SK-N-SH treated with all-trans-retinoic acid at 6 μM for 48 hours (cell line): ENCODE measurements at regions not wholly inside any gene's neighbourhood (a gene's known extent, or its start where the extent isn't known, plus 50 kb on each side); places are given as distances from the start of the nearest gene placed in this dataset.

Experiments
- ATAC-seq: fragments of 200-7000 bp; cut with Tn5 transposase; 3 replicates; pipeline ENCODE4 v1.9.1; 2020; ENCODE audit warnings: mild to moderate bottlenecking, moderate library complexity
- ARNTL ChIP-seq: fragments of 450-650 bp; formaldehyde crosslinking; IDR thresholded peaks from 2 replicates; pipeline ENCODE4 v1.5.0; 2020; ENCODE audit warnings: low read depth, mild to moderate bottlenecking, moderate library complexity, borderline replicate concordance
- BACH2 ChIP-seq: fragments of 250-450 bp; sonication (Bioruptor Pico); IDR thresholded peaks from 2 replicates; pipeline ENCODE4 v1.9.0; 2021; ENCODE audit warnings: mild to moderate bottlenecking, borderline replicate concordance
- CSDC2 ChIP-seq: fragments of 250-450 bp; sonication (Bioruptor Pico); IDR thresholded peaks from 2 replicates; pipeline ENCODE4 v1.5.0; 2020; ENCODE audit warnings: mild to moderate bottlenecking, moderate library complexity
- ESRRG ChIP-seq: fragments of 250-450 bp; sonication (Bioruptor Pico); IDR thresholded peaks from 2 replicates; pipeline ENCODE4 v1.6.1; 2021; ENCODE audit warnings: mild to moderate bottlenecking
- ISL1 ChIP-seq: fragments of 250-450 bp; sonication (Bioruptor Pico); IDR thresholded peaks from 2 replicates; pipeline ENCODE4 v2.1.2; 2022; ENCODE audit warnings: mild to moderate bottlenecking, moderate library complexity
- OSR1 ChIP-seq: fragments of 250-450 bp; sonication (Bioruptor Pico); IDR thresholded peaks from 2 replicates; pipeline ENCODE4 v1.8.0; 2022; ENCODE audit warnings: moderate library complexity, mild to moderate bottlenecking, inconsistent platforms
- PPARA ChIP-seq: fragments of 250-450 bp; sonication (Bioruptor Pico); IDR thresholded peaks from 2 replicates; pipeline ENCODE4 v1.5.0; 2020; ENCODE audit warnings: mild to moderate bottlenecking, borderline replicate concordance
- RARB ChIP-seq: fragments of 250-450 bp; sonication (Bioruptor Pico); IDR thresholded peaks from 2 replicates; pipeline ENCODE4 v1.8.0; 2021; ENCODE audit warnings: mild to moderate bottlenecking, moderate library complexity
- SNAI2 ChIP-seq: fragments of 250-450 bp; sonication (Bioruptor Pico); IDR thresholded peaks from 2 replicates; pipeline ENCODE4 v1.5.0; 2020; ENCODE audit warnings: mild to moderate bottlenecking, moderate library complexity
- TCF4 ChIP-seq: fragments of 250-450 bp; sonication (Bioruptor Pico); IDR thresholded peaks from 2 replicates; pipeline ENCODE4 v1.8.0; 2021; ENCODE audit warnings: mild to moderate bottlenecking, moderate library complexity, borderline replicate concordance
- ZC3H10 ChIP-seq: fragments of 250-450 bp; sonication (Bioruptor Pico); IDR thresholded peaks from 2 replicates; pipeline ENCODE4 v1.5.1; 2021; ENCODE audit warnings: mild to moderate bottlenecking, moderate library complexity
- ZFP3 ChIP-seq: fragments of 250-450 bp; sonication (Bioruptor Pico); IDR thresholded peaks from 2 replicates; pipeline ENCODE4 v1.5.0; 2020; ENCODE audit warnings: mild to moderate bottlenecking, moderate library complexity
- ZNF565 ChIP-seq: fragments of 450-650 bp; formaldehyde crosslinking; conservative IDR thresholded peaks from 2 replicates; pipeline ENCODE4 v1.5.0; 2020; ENCODE audit warnings: low read depth, mild to moderate bottlenecking, moderate library complexity
- ZNF70 ChIP-seq: fragments of 450-650 bp; formaldehyde crosslinking; IDR thresholded peaks from 2 replicates; pipeline ENCODE4 v1.5.0; 2020; ENCODE audit warnings: mild to moderate bottlenecking, moderate library complexity
- ZNF8 ChIP-seq: fragments of 450-650 bp; formaldehyde crosslinking; IDR thresholded peaks from 2 replicates; pipeline ENCODE4 v1.5.0; 2020; ENCODE audit warnings: mild to moderate bottlenecking, moderate library complexity
- TF ChIP-seq, protein P1 (sequence below): fragments of 250-450 bp; sonication (Bioruptor Pico); IDR thresholded peaks from 2 replicates; pipeline ENCODE4 v1.5.1; 2020; ENCODE audit warnings: low read depth, mild to moderate bottlenecking, moderate library complexity
- TF ChIP-seq, protein P2 (sequence below): fragments of 250-450 bp; sonication (Bioruptor Pico); IDR thresholded peaks from 2 replicates; pipeline ENCODE4 v1.8.0; 2021; ENCODE audit warnings: low read depth, mild to moderate bottlenecking, moderate library complexity, borderline replicate concordance
- TF ChIP-seq, protein P3 (sequence below): fragments of 250-450 bp; sonication (Bioruptor Pico); IDR thresholded peaks from 2 replicates; pipeline ENCODE4 v1.5.1; 2021; ENCODE audit warnings: mild to moderate bottlenecking, moderate library complexity
- TF ChIP-seq, protein P4 (sequence below): fragments of 250-450 bp; sonication (Bioruptor Pico); IDR thresholded peaks from 2 replicates; pipeline ENCODE4 v1.5.0; 2020; ENCODE audit warnings: mild to moderate bottlenecking, moderate library complexity

DNA sequence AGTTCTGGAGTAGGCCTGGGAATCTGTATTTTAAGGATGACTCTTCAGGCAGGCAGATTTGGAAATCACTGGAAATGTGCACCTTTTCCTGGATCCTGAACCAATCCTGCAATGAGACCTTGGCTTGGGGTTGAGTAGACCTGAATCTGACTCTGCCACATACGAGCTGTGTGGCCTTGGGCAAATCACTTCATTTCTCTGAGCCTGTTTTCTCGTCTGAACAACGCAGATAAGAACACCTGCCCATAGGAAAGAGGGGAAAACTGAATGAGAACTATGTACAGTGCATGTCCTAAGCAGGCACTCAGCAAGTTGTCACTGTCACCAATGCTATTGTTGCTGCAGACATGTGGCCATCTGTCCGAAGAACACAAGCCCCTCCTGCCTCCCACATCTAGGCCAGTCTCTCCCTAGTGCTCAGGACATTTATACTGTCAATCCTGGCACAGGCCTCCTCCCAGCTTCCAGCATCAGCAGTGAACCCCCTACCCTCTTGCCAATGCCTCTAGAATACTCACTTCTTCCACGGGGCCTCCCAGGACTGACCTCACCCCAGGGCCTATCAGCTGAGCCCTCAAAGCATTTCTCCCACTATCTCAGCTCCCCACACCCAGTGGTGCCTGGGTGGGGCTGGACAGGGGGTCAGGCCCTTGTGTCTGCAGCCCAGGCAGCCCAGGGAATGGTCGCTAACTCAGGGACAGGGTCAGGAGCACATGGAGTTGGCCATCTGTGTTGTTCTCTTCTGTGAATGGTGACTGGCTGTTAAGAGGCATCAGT is 88.8 kb upstream of the ZBTB40 start:
- peak; percentile 30; the same call in 2 of the 3 replicates for ATAC-seq
- no peak for TF ChIP-seq BACH2 (CRISPR knock-in tag)
- TF ChIP-seq, protein P1, sequence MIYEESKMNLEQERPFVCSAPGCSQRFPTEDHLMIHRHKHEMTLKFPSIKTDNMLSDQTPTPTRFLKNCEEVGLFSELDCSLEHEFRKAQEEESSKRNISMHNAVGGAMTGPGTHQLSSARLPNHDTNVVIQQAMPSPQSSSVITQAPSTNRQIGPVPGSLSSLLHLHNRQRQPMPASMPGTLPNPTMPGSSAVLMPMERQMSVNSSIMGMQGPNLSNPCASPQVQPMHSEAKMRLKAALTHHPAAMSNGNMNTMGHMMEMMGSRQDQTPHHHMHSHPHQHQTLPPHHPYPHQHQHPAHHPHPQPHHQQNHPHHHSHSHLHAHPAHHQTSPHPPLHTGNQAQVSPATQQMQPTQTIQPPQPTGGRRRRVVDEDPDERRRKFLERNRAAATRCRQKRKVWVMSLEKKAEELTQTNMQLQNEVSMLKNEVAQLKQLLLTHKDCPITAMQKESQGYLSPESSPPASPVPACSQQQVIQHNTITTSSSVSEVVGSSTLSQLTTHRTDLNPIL (CRISPR knock-in tag), result no peak
- no peak for TF ChIP-seq ZC3H10 (CRISPR knock-in tag)
- no peak for TF ChIP-seq ZFP3 (CRISPR knock-in tag)
- TF ChIP-seq, protein P2, sequence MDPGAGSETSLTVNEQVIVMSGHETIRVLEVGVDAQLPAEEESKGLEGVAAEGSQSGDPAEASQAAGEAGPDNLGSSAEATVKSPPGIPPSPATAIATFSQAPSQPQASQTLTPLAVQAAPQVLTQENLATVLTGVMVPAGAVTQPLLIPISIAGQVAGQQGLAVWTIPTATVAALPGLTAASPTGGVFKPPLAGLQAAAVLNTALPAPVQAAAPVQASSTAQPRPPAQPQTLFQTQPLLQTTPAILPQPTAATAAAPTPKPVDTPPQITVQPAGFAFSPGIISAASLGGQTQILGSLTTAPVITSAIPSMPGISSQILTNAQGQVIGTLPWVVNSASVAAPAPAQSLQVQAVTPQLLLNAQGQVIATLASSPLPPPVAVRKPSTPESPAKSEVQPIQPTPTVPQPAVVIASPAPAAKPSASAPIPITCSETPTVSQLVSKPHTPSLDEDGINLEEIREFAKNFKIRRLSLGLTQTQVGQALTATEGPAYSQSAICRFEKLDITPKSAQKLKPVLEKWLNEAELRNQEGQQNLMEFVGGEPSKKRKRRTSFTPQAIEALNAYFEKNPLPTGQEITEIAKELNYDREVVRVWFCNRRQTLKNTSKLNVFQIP (CRISPR knock-in tag), result no peak
- TF ChIP-seq ISL1 (CRISPR knock-in tag), result no peak
- TF ChIP-seq SNAI2 (CRISPR knock-in tag), result no peak
- TF ChIP-seq ZNF565 (CRISPR knock-in tag), result no peak
- TF ChIP-seq OSR1 (CRISPR knock-in tag), result no peak
- TF ChIP-seq CSDC2 (CRISPR knock-in tag), result no peak
- no peak for TF ChIP-seq ZNF70 (CRISPR knock-in tag)
- TF ChIP-seq ARNTL (CRISPR knock-in tag), result no peak
- TF ChIP-seq TCF4, result no peak
- TF ChIP-seq RARB (CRISPR knock-in tag), result no peak

DNA sequence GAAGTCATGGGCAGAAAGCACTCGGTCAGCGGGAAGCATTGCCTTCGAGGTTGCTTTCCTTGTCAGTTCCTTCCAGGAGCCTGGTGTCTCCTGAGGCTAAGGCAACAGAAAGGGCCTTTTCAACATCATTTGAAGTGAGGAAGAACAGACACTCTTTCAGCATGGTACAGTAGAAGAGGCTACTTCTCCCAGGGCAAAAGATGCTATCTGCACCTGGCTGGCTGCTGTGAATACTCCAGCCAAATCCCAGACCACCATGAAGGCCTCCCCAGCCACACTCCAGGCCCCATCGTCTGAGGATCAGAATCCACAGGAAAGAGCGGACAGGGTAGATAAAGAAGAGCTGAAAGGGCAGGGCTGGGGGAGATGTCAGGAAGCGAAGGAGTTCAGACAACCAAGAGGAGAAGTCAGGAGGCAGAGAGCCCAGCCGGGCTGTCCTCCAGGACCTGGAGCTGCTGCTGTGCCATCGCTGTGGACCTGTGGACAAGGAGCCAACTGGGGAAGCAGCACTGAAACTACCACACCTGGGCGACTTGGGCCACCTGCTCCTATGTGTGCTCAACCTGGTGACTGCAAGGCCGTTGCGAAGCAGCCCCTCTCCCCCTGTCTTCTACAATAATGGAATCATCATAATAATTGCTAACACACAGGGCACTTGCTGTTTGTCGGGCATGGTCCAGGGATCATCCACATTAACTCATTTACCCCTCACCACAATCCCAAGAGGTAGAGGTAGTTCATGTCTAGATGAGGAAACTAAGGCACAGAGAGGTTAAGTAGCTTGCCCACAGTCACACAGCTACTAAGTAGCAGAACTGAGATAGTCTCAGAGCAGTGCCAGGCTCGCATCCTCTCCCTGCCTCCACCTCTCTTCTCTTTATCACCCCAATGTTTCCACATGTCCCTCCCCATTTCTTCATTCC is 88.0 kb upstream of the ZBTB40 start:
- peak; percentile 47; the same call in 1 of the 3 replicates for ATAC-seq

DNA sequence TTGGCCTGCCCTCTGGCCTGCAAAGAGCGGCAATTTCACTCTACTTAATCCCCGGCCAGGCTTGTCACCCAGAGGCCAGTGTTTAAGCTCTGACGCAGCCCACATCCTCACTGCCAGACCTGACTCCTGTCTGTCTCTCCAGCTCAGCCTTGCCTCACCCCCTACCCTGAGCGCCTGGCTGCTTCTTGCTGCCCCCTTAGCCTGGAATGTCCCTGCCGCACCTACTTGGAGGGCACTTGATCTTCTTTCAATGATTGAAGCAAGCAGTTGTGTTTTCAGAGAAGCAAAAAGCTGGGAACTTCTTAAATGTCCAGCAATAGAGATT is 87.4 kb upstream of the ZBTB40 start:
- ATAC-seq, result no peak
- TF ChIP-seq ESRRG (CRISPR knock-in tag), result no peak
- TF ChIP-seq, protein P2 (CRISPR knock-in tag), result no peak
- TF ChIP-seq ZNF8 (CRISPR knock-in tag), result no peak
- no peak for TF ChIP-seq CSDC2 (CRISPR knock-in tag)
- TF ChIP-seq RARB (CRISPR knock-in tag), result no peak
- no peak for TF ChIP-seq TCF4
- TF ChIP-seq, protein P3, sequence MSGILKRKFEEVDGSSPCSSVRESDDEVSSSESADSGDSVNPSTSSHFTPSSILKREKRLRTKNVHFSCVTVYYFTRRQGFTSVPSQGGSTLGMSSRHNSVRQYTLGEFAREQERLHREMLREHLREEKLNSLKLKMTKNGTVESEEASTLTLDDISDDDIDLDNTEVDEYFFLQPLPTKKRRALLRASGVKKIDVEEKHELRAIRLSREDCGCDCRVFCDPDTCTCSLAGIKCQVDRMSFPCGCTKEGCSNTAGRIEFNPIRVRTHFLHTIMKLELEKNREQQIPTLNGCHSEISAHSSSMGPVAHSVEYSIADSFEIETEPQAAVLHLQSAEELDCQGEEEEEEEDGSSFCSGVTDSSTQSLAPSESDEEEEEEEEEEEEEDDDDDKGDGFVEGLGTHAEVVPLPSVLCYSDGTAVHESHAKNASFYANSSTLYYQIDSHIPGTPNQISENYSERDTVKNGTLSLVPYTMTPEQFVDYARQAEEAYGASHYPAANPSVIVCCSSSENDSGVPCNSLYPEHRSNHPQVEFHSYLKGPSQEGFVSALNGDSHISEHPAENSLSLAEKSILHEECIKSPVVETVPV, result no peak
- TF ChIP-seq, protein P1 (CRISPR knock-in tag), result no peak
- TF ChIP-seq, all 23 proteins: peak for 0

More for the DNA sequence above, 88.0 kb upstream of the ZBTB40 start:
- TF ChIP-seq PPARA (CRISPR knock-in tag) (no peak), ZNF565 (CRISPR knock-in tag) (no peak), TCF4 (peak; percentile 46; the same call in 1 of the 2 replicates)
- TF ChIP-seq, protein P4, sequence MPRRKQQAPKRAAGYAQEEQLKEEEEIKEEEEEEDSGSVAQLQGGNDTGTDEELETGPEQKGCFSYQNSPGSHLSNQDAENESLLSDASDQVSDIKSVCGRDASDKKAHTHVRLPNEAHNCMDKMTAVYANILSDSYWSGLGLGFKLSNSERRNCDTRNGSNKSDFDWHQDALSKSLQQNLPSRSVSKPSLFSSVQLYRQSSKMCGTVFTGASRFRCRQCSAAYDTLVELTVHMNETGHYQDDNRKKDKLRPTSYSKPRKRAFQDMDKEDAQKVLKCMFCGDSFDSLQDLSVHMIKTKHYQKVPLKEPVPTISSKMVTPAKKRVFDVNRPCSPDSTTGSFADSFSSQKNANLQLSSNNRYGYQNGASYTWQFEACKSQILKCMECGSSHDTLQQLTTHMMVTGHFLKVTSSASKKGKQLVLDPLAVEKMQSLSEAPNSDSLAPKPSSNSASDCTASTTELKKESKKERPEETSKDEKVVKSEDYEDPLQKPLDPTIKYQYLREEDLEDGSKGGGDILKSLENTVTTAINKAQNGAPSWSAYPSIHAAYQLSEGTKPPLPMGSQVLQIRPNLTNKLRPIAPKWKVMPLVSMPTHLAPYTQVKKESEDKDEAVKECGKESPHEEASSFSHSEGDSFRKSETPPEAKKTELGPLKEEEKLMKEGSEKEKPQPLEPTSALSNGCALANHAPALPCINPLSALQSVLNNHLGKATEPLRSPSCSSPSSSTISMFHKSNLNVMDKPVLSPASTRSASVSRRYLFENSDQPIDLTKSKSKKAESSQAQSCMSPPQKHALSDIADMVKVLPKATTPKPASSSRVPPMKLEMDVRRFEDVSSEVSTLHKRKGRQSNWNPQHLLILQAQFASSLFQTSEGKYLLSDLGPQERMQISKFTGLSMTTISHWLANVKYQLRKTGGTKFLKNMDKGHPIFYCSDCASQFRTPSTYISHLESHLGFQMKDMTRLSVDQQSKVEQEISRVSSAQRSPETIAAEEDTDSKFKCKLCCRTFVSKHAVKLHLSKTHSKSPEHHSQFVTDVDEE (CRISPR knock-in tag), result 0 out of 2 replicates have a peak, but pooled peaks have one; percentile 21
